NCI-H460 (cell line): ENCODE measurements at regions not wholly inside any gene's neighbourhood (a gene's known extent, or its start where the extent isn't known, plus 50 kb on each side); places are given as distances from the start of the nearest gene placed in this dataset.
A peak's percentile ranks its signal among the peaks of the same experiment; 100 is the strongest.

Source experiments
- DNase-seq: peaks from one replicate; pipeline ENCODE4 v3.0.0-alpha.2; 2016; ENCODE audit warnings: low read depth; ENCODE audit errors: extremely low read depth

GRCh38 chr3:148075771-148076716, 621.7 kb upstream of the AGTR1 start:
- DNase-seq = peak; percentile 36

- peak; percentile 19 for DNase-seq
Measured at GRCh38 chr3:148077318-148077923, 620.3 kb upstream of the AGTR1 start.

- no peak for DNase-seq
Measured at GRCh38 chr3:148077965-148078364, 619.7 kb upstream of the AGTR1 start.

- no peak for DNase-seq
Measured at GRCh38 chr3:148078658-148079057, 619.0 kb upstream of the AGTR1 start.

GRCh38 chr3:148079370-148079769, 618.3 kb upstream of the AGTR1 start:
- no peak for DNase-seq

GRCh38 chr3:148081926-148082325, 615.8 kb upstream of the AGTR1 start:
- no peak for DNase-seq

- DNase-seq = no peak
Measured at GRCh38 chr3:148082506-148083280, 615.0 kb upstream of the AGTR1 start.

GRCh38 chr3:148083526-148084182, 614.0 kb upstream of the AGTR1 start:
- DNase-seq = no peak

- DNase-seq = no peak
Measured at GRCh38 chr3:148084931-148085330, 612.8 kb upstream of the AGTR1 start.

- DNase-seq = no peak
Measured at GRCh38 chr3:148087601-148088371, 609.9 kb upstream of the AGTR1 start.

GRCh38 chr3:148089171-148089570, 608.5 kb upstream of the AGTR1 start:
- no peak for DNase-seq

- DNase-seq = no peak
Measured at GRCh38 chr3:148090156-148090555, 607.5 kb upstream of the AGTR1 start.

- no peak for DNase-seq
Measured at GRCh38 chr3:148092624-148093347, 604.9 kb upstream of the AGTR1 start.

GRCh38 chr3:148093753-148094152, 604.0 kb upstream of the AGTR1 start:
- no peak for DNase-seq

GRCh38 chr3:148095962-148096361, 601.7 kb upstream of the AGTR1 start:
- no peak for DNase-seq

- no peak for DNase-seq
Measured at GRCh38 chr3:148100476-148100875, 597.2 kb upstream of the AGTR1 start.

GRCh38 chr3:148101061-148101460, 596.6 kb upstream of the AGTR1 start:
- no peak for DNase-seq

- no peak for DNase-seq
Measured at GRCh38 chr3:148102156-148102555, 595.5 kb upstream of the AGTR1 start.

- DNase-seq = no peak
Measured at GRCh38 chr3:148106062-148106461, 591.6 kb upstream of the AGTR1 start.
